ENCODE measurements at regions not wholly inside any gene's neighbourhood (a gene's known extent, or its start where the extent isn't known, plus 50 kb on each side); places are given as distances from the start of the nearest gene placed in this dataset.
"Not testable (repeated sequence)": the region's sequence is repeated elsewhere in the genome, so short reads cannot be mapped to it uniquely, and the experiment has no call there.

DNA sequence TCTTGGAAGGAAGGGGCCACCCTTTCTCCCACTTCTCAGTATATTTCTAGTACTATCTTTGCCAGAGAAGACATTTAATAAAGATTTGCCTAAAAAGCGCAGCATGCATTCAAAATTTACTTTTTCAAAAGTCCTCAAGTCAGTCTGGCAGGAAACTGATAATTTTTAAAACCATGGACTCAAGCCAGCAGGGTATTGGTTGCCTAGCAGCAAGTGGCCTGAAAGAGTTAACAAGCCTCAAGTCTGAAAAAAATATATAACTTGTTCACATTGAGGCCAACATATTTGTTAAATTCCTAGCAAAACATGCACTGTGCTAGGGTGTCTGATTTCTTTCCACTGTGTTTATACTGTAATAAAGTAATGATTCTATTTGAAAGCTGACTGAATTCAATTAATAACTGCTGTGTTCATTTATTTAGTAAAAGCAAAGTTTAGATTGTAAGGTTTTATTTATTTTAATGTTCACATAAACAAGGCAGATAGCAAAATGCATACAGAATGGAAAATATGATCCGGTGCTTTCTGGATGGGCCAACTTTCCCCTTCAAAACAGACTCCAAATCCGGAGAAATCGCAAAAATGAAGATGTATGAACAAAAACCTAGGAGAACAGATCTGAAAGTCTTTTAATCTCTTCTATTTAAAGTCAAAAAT, 218.5 kb upstream of the FGF13 start:
- DNase-seq, result no peak

DNA sequence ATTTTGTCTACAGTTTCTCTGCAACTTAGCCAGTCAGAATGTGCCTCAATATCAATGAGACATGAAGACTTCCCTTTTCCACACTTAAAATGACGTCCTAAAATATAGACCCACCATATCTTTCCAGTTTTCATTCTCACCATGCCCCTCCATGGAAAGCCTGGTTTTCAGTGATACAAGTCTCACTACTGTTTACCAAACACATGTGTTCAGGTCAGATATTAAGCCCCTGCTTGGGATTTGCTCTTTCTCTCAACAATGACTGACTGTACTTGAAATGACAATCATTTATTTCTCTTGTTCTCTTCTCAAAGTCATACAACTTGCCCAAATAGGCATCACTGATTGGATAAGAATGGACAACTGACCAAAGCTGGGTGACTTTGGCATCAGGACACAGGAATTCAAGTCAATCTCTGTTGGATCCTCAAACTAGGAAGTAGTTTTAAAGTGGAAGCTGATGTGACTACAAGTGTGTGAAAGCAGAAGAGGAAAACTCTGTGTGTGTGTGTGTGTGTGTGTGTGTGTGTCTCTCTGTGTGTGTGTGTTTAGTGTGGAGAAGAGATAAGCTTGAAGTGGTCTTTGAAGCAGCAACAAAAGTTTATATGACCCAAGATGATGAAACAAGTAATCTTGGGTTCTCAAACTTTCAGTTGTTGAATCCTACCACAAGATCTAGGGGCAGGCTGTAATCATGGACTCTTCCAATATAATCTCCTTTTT, 217.4 kb upstream of the FGF13 start:
- no peak for DNase-seq

DNA sequence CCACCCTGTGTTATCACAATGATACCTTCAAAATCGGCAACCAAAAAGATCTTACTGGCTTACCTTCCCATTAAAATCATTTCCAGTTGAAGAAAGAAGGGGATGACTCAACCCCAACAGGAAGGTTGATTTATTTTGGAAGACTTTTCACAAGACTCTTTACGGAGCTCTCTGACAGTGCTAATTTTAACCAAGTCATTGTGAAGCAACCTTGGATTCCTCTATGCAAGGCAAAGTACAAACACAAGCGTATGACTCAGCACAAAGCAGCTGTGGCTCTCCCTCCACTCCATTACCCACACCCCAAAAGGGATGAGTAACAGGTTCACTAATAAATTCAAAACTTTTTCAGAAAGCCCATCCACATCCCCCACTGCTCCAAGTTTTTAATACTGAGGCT, 213.8 kb upstream of the FGF13 start:
- no peak for DNase-seq

DNA sequence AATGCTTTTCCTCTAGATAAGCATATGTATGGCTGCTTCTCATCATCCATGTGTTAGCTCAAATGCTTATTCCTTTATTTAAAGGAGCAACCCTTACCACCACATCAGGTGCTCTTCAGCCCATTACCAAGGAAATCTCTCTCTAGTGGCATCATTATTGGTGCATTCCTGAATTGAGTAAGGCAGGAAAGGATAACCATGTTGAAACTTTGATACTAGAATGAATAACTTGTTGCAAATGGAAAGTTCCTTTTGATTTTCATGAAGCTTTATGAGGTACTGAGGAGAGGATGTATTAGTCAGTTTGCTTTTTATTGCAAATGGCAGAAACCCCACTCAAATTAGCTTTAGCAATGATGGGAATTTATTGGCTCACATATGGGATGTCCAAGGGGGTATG, 212.3 kb upstream of the FGF13 start:
- DNase-seq, result no peak

DNA sequence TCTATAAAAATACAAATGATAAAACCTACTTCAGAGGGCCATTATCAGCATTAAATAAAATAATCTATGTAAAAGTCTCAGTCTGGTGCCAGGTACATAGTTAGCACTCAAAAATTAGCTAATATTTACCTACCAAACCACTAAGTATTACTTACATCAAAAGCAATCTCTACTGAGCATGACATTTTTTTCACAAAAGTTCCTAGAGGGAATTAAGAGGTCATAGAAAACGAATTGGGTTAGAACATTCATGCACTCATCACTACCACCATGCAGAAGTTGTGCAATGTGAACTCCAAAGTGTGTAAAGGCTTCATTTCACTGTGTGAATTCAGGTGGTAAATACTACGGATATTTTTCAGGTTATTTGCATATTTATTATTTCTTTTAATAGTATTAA, 209.5 kb upstream of the FGF13 start:
- DNase-seq, result no peak

DNA sequence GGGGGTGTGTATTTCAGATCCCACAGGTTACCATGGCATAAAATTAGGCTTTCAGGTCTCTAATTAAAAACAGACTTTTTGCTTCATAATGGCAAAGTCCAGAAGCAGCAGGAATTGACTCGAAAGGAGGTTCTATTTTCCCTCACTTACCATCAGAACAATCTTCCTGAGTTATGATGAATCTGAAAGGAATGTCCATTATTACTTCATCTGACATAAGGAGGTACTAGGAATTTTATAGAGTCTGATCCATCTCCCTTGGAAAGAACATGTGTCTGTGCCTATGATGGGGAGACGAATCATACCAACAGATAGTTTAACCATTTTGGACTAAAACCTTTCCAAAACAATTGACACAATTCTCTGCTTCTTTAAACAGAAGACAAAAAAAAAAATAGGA, 206.3 kb upstream of the FGF13 start:
- no peak for DNase-seq

DNA sequence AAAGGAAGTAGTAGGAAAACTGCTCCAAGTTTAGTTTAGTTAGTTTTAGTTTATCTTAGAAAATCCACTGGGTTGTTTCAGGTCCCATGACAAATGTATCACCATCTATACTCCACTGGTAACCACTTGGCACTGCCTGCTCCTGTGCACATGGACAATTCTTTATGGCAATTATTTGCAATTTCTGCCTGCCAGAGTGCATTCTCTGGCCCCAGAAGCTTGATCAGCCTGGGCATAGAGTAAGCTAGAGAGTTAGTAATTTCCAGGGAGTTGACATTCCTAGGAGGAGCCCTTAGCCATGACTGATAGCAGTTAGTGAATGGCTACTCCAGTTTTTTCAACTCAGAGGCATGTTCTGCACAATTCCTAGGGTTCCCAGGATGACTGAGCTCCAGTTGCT, 203.2 kb upstream of the FGF13 start:
- no peak for DNase-seq

DNA sequence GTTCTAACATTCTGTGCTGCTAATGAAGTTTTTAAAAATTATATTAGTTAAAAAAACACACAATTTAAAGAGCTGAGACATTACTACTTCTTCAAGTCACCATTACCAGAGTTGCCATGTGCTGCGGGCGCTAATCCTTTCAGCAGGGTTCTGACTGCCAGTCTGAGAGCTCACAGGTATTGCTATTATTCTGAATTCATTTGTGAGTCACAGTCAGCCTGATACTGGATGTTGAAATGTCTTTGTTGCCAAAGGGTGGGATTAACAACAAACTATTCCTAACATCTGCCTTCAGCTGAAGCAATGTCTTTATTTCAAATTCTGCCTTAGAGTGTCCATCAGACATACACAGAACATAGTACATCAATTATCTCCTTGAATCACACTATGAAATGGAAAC, 197.1 kb upstream of the FGF13 start:
- no peak for DNase-seq

DNA sequence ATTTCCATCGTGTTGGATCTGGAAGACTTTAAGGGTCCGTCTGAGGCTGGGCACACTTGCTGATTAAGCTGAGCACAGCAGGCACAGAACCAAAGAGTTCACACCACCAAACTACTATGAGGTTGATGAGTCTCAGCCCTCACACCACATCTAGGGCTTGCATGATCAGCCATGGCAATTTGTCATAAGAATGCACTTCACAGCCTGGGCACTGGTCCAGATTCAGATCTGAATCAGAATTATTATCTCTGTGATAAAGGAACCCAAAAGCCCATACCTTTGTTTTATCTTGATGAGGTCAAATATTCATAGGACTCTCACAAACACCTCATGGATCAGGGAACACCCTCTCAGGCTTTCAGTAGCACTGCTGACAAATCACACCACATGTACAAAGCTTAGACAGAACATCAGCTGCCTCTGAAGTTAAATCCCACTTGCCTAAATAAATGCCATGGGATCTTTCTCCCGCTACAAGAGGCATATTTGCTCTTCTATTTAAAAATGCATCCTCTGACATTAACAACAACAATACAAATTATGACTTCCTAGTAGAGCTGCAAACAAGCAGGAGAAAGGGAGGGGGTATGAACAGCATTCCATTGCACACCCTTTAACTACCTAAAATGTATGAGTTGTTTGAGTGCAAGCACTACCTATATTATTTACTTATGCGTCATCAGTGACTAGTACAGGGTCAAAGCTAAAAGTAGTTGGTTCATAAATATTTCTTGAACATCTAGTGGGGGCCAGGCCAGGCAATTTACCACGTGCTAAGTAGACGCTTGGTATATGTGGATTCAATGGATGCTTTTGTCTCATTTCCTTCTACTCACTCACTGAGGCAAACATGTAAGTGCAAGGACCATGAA, 186.3 kb upstream of the FGF13 start:
- DNase-seq, result no peak

DNA sequence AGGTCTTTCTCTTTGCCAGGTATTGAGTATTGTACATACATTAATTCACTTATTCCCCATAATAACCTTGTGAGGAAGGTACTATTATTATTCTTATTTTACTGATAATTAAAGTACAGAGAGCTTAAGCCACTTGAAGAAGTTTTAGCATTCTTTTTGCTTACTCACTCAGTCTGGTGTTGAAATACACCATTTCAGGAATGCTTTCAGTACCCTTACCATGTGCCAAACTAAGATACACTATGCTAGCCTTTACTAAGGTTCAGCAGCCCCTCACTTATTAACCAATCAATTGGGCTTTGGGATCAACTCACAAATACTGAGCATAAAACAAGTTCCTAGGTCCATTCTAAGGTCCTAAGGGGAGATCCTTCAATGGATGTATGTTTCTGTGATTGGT, 179.0 kb upstream of the FGF13 start:
- DNase-seq, result no peak

DNA sequence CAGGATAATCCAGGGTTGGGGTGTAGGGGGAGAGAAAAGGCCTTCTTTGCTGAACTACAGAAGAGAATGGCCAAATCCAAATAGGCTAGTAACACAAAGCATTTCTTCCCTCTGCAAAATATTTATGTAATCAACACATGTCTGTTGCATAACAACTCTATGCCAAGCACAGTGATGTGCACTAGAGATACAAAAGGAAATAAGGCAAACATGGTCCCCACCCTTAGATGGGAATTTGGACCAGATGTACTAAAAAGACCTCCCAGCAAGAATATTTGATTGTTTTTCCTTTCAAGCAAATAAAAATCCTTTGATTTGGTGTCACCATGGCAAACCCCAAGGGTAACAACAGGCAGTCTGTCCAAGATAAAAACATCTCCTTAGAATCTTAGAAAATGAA, 177.6 kb upstream of the FGF13 start:
- DNase-seq, result no peak

DNA sequence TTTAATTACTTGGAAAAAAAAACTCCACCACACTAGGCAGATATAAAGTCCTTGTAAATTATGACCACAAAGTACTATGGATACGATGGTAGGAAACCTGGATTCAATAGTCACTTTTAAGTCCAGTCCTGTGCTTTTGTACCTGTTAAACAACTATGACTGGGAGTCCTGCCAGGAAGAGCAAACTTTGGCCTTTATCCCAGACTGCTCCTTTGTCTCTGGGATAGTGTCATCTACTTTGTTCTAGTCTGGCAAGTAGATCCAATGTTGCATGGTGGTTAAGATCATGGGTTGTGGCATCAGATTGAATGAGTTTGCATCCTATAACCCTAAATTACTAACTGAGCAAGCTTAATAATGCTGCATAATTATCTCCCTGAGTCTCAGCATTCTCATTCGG, 175.3 kb upstream of the FGF13 start:
- DNase-seq, result no peak

DNA sequence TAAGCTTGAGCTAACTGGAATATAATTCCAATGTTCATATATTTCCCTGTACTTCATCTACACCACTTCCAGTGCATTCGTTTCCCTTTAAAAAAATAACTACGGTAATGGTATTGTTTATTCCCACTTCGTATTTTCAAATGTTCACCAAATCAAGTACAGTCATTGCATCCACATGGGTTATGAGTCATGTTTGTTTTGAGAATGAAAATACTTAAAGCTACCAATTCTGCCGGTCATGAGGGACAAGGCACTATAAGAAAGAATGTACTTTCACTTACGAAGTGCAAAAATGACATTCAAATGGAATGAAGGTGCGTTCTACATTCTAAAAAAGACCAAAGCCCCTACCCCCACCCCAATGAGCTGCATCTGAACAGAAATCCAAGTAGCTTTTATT, 174.4 kb upstream of the FGF13 start:
- no peak for DNase-seq

DNA sequence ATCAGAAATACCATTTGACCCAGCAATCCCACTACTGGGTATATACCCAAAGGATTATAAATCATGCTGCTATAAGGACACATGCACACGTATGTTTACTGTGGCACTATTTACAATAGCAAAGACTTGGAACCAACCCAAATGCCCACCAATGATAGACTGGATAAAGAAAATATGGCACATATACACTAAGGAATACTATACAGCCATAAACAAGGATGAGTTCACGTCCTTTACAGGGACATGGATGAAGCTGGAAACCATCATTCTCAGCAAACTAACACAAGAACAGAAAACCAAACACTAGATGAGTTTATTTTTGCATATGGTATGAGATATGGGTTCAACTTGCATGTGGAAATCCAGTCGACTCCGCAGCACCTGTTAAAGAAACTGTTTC, 168.8 kb upstream of the FGF13 start:
- DNase-seq, result not testable (repeated sequence)

DNA sequence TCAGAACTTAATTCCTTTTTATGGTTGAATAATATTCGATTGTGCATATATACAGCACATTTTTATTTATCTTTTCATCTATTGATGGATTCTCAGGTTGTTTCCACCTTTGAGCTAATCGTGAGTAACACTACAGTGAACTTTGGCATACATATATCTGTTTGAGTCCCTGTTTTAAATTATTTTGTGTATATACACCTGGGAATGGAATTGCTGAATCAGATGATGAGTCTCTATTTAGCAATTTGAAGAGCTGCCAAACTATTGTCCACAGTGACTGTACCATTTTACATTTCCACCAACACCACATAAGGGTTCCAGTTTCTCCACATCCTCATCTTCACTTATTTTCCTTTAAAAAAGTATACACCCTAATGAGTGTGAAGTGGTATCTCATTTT, 166.2 kb upstream of the FGF13 start:
- no peak for DNase-seq

DNA sequence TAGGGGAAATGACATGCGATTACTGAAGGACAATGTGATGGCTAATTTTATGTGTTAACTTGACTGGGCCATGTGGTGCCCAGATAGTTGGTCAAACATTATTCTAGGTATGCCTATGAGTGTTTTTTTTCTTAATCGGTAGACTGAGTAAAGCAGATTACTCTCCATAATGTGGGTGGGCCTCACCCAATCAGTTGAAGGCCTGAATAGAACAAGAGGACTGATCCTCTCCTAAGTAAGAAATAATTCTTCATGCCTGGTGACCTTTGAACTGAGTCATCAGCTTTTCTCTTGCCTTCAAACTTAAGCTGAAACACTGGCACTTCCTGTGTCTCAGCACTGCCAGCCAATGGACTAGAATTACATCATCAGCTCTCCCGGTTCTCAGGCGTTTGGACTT, 164.0 kb upstream of the FGF13 start:
- DNase-seq, result no peak

DNA sequence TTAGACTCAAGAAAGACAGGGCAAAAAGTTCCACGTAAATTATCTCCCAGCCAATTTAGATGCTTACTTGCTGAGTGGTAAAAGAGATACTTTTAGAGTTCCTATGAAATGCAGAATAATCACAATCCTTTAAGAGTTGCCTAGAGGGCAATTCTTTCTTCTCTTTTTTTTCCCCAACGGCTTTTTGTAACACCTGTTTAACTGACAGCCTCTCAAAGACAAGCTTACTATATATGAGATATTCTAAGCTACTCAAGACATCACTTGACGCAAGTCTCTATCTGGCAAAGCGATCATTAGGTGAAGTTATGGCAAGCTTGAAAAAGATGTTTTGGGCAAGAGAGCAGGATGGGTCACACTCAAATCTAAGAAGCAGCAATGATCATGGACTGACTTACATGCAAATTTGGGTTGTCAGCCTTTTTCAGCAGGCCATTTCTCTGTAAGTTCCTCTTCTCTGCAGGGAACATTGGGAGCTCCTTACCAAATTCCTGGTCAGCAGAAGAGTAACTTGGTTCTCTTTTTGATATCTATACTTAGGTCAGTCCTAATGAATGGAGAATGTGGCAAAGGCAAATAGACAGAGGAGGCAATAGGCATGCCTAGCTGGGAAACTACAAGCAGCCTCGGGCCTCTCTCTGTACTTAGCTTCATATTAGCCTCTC, 162.9 kb upstream of the FGF13 start:
- DNase-seq, result no peak

DNA sequence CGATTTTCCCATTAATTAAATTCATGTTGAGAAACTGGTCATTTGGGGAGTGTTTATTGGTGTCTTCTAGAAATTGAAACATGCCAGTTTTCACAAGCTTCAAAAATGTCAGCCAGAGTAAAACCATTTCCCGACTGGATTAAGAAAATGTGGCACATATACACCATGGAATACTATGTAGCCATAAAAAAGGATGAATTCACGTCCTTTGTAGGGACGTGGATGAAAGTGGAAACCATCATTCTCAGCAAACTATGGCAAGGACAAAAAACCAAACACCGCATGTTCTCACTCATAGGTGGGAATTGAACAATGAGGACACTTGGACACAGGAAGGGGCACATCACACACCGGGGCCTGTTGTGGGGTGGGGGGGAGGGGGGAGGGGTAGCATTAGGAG, 162.1 kb upstream of the FGF13 start:
- not testable (repeated sequence) for DNase-seq

DNA sequence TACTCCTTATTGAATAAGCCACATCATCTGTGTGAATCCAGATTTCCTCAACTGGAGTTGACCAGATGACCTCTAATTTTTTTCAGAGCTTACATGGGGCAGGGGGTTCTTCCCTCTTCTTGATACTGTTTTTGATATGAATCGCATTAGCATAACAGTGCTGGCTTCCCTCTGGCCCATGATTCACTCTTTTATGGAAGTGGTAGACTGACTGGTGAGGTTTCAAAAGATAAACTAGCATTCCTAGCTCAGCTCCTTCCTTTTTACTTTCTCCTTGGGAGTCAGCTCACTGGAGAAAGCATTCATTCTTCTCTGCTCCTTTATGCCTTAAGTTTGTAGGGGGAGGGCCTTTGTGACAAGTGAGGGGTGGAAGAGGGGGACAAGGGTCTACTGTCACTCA, 161.0 kb upstream of the FGF13 start:
- no peak for DNase-seq

DNA sequence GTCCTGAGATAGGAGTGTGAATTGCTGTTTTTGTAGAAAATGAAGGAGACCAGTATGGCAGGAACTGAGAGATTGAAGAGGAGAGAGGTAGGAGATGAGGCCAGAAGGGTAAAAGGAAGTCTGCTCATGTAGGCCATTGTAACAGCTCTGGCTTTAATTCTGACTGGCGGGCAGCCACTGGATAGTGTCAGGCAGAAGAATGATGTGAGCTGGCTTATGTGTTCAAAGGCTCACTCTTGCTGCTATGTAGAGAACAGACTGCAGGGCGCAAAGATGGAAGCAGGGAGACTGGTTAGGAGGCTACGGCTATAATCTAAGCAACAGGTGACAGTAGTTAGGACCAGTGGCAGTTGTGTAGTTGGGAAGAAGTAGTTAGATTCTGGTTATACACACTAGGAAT, 160.2 kb upstream of the FGF13 start:
- no peak for DNase-seq

DNA sequence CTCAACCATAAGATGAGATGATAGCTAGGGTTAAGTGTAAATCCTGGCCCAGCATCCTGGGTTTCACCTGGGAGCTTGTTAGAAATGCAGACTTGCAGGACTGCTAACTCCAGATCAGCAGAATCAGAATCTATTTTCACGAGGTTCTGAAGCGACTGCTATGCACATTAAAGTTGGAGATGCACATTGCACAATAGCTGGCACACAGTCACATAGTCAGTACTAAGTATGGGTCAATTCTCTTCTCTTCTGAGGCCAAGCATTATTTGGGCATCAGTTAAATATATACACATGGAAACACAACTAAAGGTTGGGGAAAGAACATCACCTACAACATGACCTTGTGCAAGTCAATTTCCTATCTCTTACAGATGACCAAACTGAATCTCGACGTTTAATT, 155.1 kb upstream of the FGF13 start:
- no peak for DNase-seq

DNA sequence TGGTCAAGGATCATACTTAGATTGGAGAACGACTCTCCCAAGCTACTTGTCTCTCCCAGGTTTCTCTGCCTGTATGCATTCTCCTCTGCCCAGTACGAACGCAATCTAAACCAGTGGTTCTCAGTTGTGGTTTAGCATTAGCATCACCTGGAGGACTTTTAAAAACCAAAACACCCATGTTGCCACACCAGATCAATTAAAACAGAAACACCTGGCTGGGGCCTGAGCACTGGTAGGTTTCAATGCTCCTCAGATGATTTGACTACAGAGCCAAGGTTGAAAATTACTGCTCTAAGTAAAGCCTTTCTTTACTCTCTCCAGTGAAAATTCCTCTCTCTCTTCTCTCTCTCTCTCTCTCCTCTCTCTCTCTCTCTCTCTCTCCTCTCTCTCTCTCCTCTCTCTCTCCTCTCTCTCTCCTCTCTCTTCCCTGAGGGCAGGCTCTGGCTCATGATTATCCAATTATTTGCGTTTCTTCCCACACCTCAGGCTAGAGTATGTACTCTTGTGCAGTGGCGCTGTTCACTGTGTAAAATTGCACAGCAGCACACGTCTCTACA, 153.7 kb upstream of the FGF13 start:
- DNase-seq, result no peak

Measured in renal pelvis (tissue), 1 donor.